ENCODE measurements at regions not wholly inside any gene's neighbourhood (a gene's known extent, or its start where the extent isn't known, plus 50 kb on each side); places are given as distances from the start of the nearest gene placed in this dataset.

GRCh38 chr16:35431829-35432663 is 1972.6 kb downstream of the TP53TG3F start:
- intact Hi-C loops (cut with micrococcal nuclease): no loop called here
- Histone ChIP-seq H3K9me2 (ENCODE audit: insufficient read depth) (no peaks in the 10 kb centered on the region), H3K36me3 (ENCODE audit: control insufficient read depth in 1 of 2, insufficient read depth in 2 of 2, low read length in 2 of 2) (no peaks in the 10 kb centered on the region), H3K9ac (ENCODE audit: low read length) (no peak overlapping the region), H3K4me3 (replicated peaks in 1 of 2; ENCODE audit: low read depth in 1 of 2, low read length in 2 of 2) (no peak overlapping the region), H4K20me1 (ENCODE audit: insufficient read depth) (no peaks in the 10 kb centered on the region), H3K79me2 (ENCODE audit: insufficient read depth, low read length) (no peaks in the 10 kb centered on the region), H3K9me3 (ENCODE audit: control insufficient read depth in 1 of 2, insufficient read depth in 1 of 2, low read depth in 1 of 2, low read length in 2 of 2) (peaks cover 5 to 25% of the 10 kb centered on the region in 2 experiments; a peak in 2 of 4 replicates), H3K4me1 (ENCODE audit: control insufficient read depth in 1 of 2, insufficient read depth in 2 of 2, low read length in 2 of 2) (no peaks in the 10 kb centered on the region), H3K4me2 (ENCODE audit: low read length) (no peak overlapping the region), H3K27me3 (ENCODE audit: insufficient read depth, low read length) (no peaks in the 10 kb centered on the region), H2AFZ (ENCODE audit: low read depth, low read length, poor library complexity, severe bottlenecking) (no peak overlapping the region), H3K27ac (ENCODE audit: low read depth, low read length) (no peak overlapping the region)
- TF ChIP-seq TCF7L2 (IDR thresholded peaks at IDR 0.05; ENCODE audit: borderline replicate concordance, extremely low read depth, insufficient read depth, insufficient read length) (no peak), REST (IDR thresholded peaks at IDR 0.05; ENCODE audit: low read depth) (no peak), CBX3 (IDR thresholded peaks at IDR 0.05; ENCODE audit: low read depth) (no peak), SP1 (IDR thresholded peaks at IDR 0.05; ENCODE audit: low read depth) (no peak), YY1 (IDR thresholded peaks at IDR 0.05; ENCODE audit: extremely low read depth, insufficient replicate concordance, low read depth, low read length) (no peak), POLR2A (IDR thresholded peaks at IDR 0.05; ENCODE audit: borderline replicate concordance, extremely low read depth, insufficient read depth, insufficient read length) (no peak), CTCF (IDR thresholded peaks at IDR 0.05 in 2 of 3, conservative IDR thresholded peaks at IDR 0.05 in 1 of 3; ENCODE audit: borderline replicate concordance in 1 of 3, insufficient read depth in 1 of 3, low read depth in 2 of 3, low read length in 2 of 3) (peak in 2 of 3 experiments; percentile 66 to 75; a peak in 4 of 6 replicates), ZBTB33 (IDR thresholded peaks at IDR 0.05; ENCODE audit: extremely low read depth, insufficient replicate concordance, low read length) (no peak), FOSL1 (IDR thresholded peaks at IDR 0.05; ENCODE audit: low read depth) (no peak), ZNF274 (IDR thresholded peaks at IDR 0.05; ENCODE audit: low read depth, low read length) (no peak), CEBPB (IDR thresholded peaks at IDR 0.05; ENCODE audit: low read depth) (no peak), RAD21 (IDR thresholded peaks at IDR 0.05; ENCODE audit: low read depth) (peak; percentile 22)
- ATAC-seq: no peak
- RAD21 ChIA-PET (ENCODE audit: low non-redundant PET in 1 of 2, low total read pairs in 2 of 2, uncharacterized antibody in 2 of 2, unreplicated experiment in 2 of 2): no interaction called here
- BruUV-seq (replicated peaks): no TSS peak
- POLR2A ChIA-PET: no interaction called here
- CTCF ChIA-PET: no interaction called here
- DNase-seq (ENCODE audit: low read depth, low spot score): no peak

All from HCT116 (cell line).